PC-3 (cell line): ENCODE measurements at regions not wholly inside any gene's neighbourhood (a gene's known extent, or its start where the extent isn't known, plus 50 kb on each side); places are given as distances from the start of the nearest gene placed in this dataset.

Experiments used
- CTCF ChIP-seq: fragments of 300-600 bp; sonication (generic); conservative IDR thresholded peaks from 2 replicates; pipeline ENCODE4 v1.5.1; 2017; ENCODE audit warnings: antibody characterized with exemption, low read depth, mild to moderate bottlenecking, low read length
- EZH2 ChIP-seq: fragments of 300-600 bp; sonication (generic); IDR thresholded peaks from one replicate; pipeline ENCODE4 v1.6.1; 2017; ENCODE audit warnings: antibody characterized with exemption, mild to moderate bottlenecking, low read length; ENCODE audit not compliant: unreplicated experiment

- TF ChIP-seq CTCF (no peak), EZH2 (no peak)
Observed at GRCh38 chr4:164467493-164467892, 286.4 kb upstream of the SMIM31 start.
